Cardiac muscle cell (in vitro differentiated cells and primary cell): ENCODE measurements at regions not wholly inside any gene's neighbourhood (a gene's known extent, or its start where the extent isn't known, plus 50 kb on each side); places are given as distances from the start of the nearest gene placed in this dataset.

Source experiments
- DNase-seq, 2 donors: peaks; one replicate each; pipeline versions ENCODE4 v3.0.0 to v3.0.0-alpha.2; 2010 to 2017; ENCODE audit warnings: low read depth in 1 of 2, low spot score in 1 of 2
- H3K27ac ChIP-seq: fragments of 200-600 bp; sonication (generic); 2 replicates; pipeline ENCODE4 v1.5.1; 2016
- H3K27me3 ChIP-seq: fragments of 200-600 bp; sonication (generic); 2 replicates; pipeline ENCODE4 v1.6.0; 2016; ENCODE audit warnings: control low read depth
- H3K36me3 ChIP-seq: fragments of 200-600 bp; sonication (generic); 2 replicates; pipeline ENCODE4 v1.5.1; 2016; ENCODE audit warnings: control low read depth
- H3K4me1 ChIP-seq: fragments of 200-600 bp; sonication (generic); 2 replicates; pipeline ENCODE4 v1.8.1; 2017; ENCODE audit warnings: low read depth, mild to moderate bottlenecking, mixed run types
- H3K4me3 ChIP-seq: fragments of 200-600 bp; sonication (generic); 2 replicates; pipeline ENCODE4 v1.5.1; 2016; ENCODE audit warnings: mild to moderate bottlenecking
- H3K9me3 ChIP-seq: fragments of 200-600 bp; sonication (generic); 2 replicates; pipeline ENCODE4 v1.5.1; 2017; ENCODE audit warnings: low read depth, mild to moderate bottlenecking, control low read depth
- CTCF ChIP-seq: IDR thresholded peaks from 2 replicates; pipeline ENCODE4 v1.5.1; 2012; ENCODE audit warnings: low read depth, mild to moderate bottlenecking, low read length

GRCh38 chr3:104632947-104633346, 733.8 kb upstream of the ALCAM start:
- H3K4me3 ChIP-seq, result no peak overlapping the region
- H3K27ac ChIP-seq, result no peak overlapping the region
- TF ChIP-seq CTCF, result no peak
- H3K4me1 ChIP-seq, result no peaks in the 10 kb centered on the region
- no peaks in the 10 kb centered on the region for H3K27me3 ChIP-seq
- H3K36me3 ChIP-seq, result no peaks in the 10 kb centered on the region
- no peak for DNase-seq
- H3K9me3 ChIP-seq, result no peaks in the 10 kb centered on the region

GRCh38 chr3:104635872-104636580, 730.7 kb upstream of the ALCAM start:
- H3K36me3 ChIP-seq, result no peaks in the 10 kb centered on the region
- H3K27me3 ChIP-seq, result no peaks in the 10 kb centered on the region
- no peaks in the 10 kb centered on the region for H3K9me3 ChIP-seq
- no peak overlapping the region for H3K27ac ChIP-seq
- no peak for DNase-seq
- H3K4me1 ChIP-seq, result no peaks in the 10 kb centered on the region
- H3K4me3 ChIP-seq, result no peak overlapping the region
- TF ChIP-seq CTCF, result peak; percentile 7

DNA sequence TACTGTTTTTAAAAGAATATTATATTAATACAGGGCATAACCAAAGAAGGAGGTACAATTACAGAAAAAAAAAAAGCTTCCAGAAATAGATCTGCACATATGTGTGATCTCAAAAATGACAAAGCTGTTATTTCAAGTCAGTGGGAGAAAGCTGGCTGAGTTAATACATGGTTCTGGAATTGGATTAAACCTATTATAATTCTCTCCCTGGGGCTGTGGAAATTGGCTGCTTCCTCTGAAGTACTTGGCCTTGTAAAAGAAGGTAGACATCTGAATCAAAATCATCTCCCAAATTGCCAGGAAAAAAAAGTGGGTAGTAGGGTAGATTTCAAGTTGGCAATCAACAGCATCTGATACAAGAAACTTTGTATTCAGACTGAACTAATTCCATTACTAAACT, 723.9 kb upstream of the ALCAM start:
- DNase-seq, result no peak
- H3K4me3 ChIP-seq, result no peak overlapping the region
- no peaks in the 10 kb centered on the region for H3K36me3 ChIP-seq
- H3K4me1 ChIP-seq, result no peaks in the 10 kb centered on the region
- no peaks in the 10 kb centered on the region for H3K9me3 ChIP-seq
- no peaks in the 10 kb centered on the region for H3K27me3 ChIP-seq
- H3K27ac ChIP-seq, result no peak overlapping the region
- no peak for TF ChIP-seq CTCF

DNA sequence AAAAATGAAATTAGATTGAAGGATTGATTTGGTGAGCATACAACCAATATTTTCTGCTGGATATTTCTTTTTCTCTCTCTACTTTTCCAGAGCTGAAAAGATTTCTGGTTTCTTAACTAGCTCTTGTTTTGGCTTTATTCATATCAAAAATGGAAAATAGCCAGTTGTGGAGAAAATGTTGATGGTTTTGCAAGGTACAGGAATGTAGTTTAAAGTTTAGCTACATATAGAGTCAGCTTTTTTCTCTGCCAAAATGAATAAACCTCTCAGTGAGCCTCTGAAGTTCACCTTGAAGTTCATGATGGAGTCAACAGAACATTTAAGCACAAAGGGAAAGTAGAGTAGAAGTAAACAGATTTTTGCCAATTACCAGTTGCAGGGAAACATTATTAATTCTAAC, 720.5 kb upstream of the ALCAM start:
- Histone ChIP-seq H3K4me1 (no peaks in the 10 kb centered on the region), H3K36me3 (no peaks in the 10 kb centered on the region), H3K4me3 (no peak overlapping the region), H3K27me3 (no peaks in the 10 kb centered on the region), H3K27ac (no peak overlapping the region), H3K9me3 (no peaks in the 10 kb centered on the region)
- TF ChIP-seq CTCF, result no peak
- DNase-seq, result peak in 1 of 2 donors; percentile 25

DNA sequence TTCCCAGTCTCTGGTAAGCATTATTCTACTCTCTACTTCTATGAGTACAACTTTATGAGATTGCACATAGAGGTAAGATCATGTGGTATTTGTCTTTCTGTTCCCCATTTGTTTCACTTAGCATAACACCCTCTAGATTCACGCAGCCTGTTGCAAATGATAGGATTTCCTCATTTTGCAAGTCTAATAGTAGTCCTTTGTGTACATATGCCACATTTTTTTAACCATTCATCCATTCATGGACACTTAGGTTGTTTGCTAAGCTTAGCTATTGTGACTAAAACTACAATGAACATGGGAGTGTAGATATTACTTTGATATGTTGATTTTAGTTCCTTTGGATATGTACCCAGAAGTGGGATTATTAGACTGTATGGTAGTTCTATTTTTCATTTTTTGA, 717.9 kb upstream of the ALCAM start:
- no peaks in the 10 kb centered on the region for H3K36me3 ChIP-seq
- no peaks in the 10 kb centered on the region for H3K27me3 ChIP-seq
- no peak overlapping the region for H3K4me3 ChIP-seq
- H3K4me1 ChIP-seq, result no peaks in the 10 kb centered on the region
- no peak for TF ChIP-seq CTCF
- no peak overlapping the region for H3K27ac ChIP-seq
- no peaks in the 10 kb centered on the region for H3K9me3 ChIP-seq
- DNase-seq, result no peak

DNA sequence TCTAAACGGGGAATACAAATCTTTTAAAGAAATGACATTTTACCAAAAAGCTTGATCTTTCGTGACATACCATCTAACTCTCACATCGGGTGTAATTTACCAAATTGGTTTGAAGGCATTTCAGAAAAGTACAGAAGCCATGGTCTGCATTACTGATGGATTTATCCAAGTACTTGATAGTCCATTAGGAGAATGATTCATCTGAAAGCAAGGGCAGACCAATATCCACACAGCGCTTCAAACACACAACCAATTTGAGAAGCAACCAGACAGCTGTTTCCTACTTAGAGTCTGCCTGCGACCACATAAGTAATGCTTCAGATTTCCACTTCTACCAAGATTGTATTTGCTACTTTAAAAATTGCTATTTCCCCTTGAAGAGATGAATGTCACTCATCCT, 697.6 kb upstream of the ALCAM start:
- H3K9me3 ChIP-seq, result no peaks in the 10 kb centered on the region
- H3K27ac ChIP-seq, result no peak overlapping the region
- no peaks in the 10 kb centered on the region for H3K27me3 ChIP-seq
- DNase-seq, result no peak
- TF ChIP-seq CTCF, result no peak
- no peak overlapping the region for H3K4me3 ChIP-seq
- no peaks in the 10 kb centered on the region for H3K36me3 ChIP-seq
- H3K4me1 ChIP-seq, result no peaks in the 10 kb centered on the region
